CD14-positive monocyte (primary cell): ENCODE measurements at regions not wholly inside any gene's neighbourhood (a gene's known extent, or its start where the extent isn't known, plus 50 kb on each side); places are given as distances from the start of the nearest gene placed in this dataset.

Experiments used
- DNase-seq, 3 donors: peaks; one replicate each; pipeline ENCODE4 v3.0.0-alpha.2; 2011 to 2022
- H2AFZ ChIP-seq: 2 replicates; pipeline ENCODE4 v1.6.0; 2012; ENCODE audit warnings: mild to moderate bottlenecking, low read depth, low read length, inconsistent platforms; ENCODE audit not compliant: insufficient read depth, poor library complexity, severe bottlenecking
- H3K27ac ChIP-seq, 2 donors: 1 replicate in 1 of 2; 2 replicates in 1 of 2; pipeline ENCODE4 v1.5.1; 2012 to 2013; ENCODE audit warnings: low read length in 2 of 2, control low read depth in 1 of 2, inconsistent platforms in 1 of 2, low read depth in 1 of 2, mild to moderate bottlenecking in 1 of 2
- H3K27me3 ChIP-seq, 2 donors: one replicate each; pipeline versions ENCODE4 v1.6.0 to v1.6.1; 2011 to 2013; ENCODE audit warnings: low read length in 2 of 2; ENCODE audit not compliant: control insufficient read depth in 2 of 2, insufficient read depth in 2 of 2
- H3K36me3 ChIP-seq, 2 donors: replicated peaks in 1 of 2; 1 replicate in 1 of 2; 2 replicates in 1 of 2; pipeline versions ENCODE4 v1.5.1 to v1.6.1; 2012 to 2013; ENCODE audit warnings: low read length in 2 of 2, control low read depth in 1 of 2, inconsistent platforms in 1 of 2, mild to moderate bottlenecking in 1 of 2; ENCODE audit not compliant: insufficient read depth in 2 of 2, control insufficient read depth in 1 of 2
- H3K4me1 ChIP-seq, 2 donors: 1 replicate in 1 of 2; 2 replicates in 1 of 2; pipeline versions ENCODE4 v1.5.1 to v1.6.1; 2012 to 2013; ENCODE audit warnings: low read length in 2 of 2, control low read depth in 1 of 2, inconsistent platforms in 1 of 2, mild to moderate bottlenecking in 1 of 2, moderate library complexity in 1 of 2; ENCODE audit not compliant: insufficient read depth in 2 of 2, control insufficient read depth in 1 of 2
- H3K4me2 ChIP-seq: replicated peaks from 2 replicates; pipeline ENCODE3; 2012; ENCODE audit warnings: low read length, moderate library complexity, mild to moderate bottlenecking; ENCODE audit not compliant: poor library complexity, severe bottlenecking; ENCODE audit errors: extremely low read depth
- H3K4me3 ChIP-seq, 3 experiments: fragments of 200-600 bp in 1 of 3; sonication (generic) in 1 of 3; replicated peaks in 1 of 3; 1 replicate in 2 of 3; 2 replicates in 1 of 3; pipeline ENCODE4 v1.5.1; 2011 to 2013; ENCODE audit warnings: low read length in 3 of 3, mild to moderate bottlenecking in 3 of 3, control low read depth in 2 of 3, low read depth in 2 of 3, inconsistent platforms in 1 of 3, moderate library complexity in 1 of 3
- H3K79me2 ChIP-seq: 2 replicates; pipeline ENCODE4 v1.6.0; 2012; ENCODE audit warnings: mild to moderate bottlenecking, control low read depth, inconsistent platforms, low read length, moderate library complexity; ENCODE audit not compliant: insufficient read depth
- H3K9ac ChIP-seq: 2 replicates; pipeline ENCODE4 v1.6.0; 2017; ENCODE audit warnings: low read length, mild to moderate bottlenecking; ENCODE audit not compliant: insufficient read depth, poor library complexity, severe bottlenecking
- H3K9me3 ChIP-seq, 2 donors: replicated peaks in 1 of 2; 1 replicate in 1 of 2; 2 replicates in 1 of 2; pipeline versions ENCODE4 v1.5.1 to v1.6.1; 2012 to 2013; ENCODE audit warnings: low read length in 2 of 2, control low read depth in 1 of 2; ENCODE audit not compliant: control insufficient read depth in 1 of 2, insufficient read depth in 1 of 2
- H4K20me1 ChIP-seq: 2 replicates; pipeline ENCODE4 v1.6.0; 2012; ENCODE audit warnings: mild to moderate bottlenecking, low read length, control low read depth, moderate library complexity; ENCODE audit not compliant: insufficient read depth
- H3K27ac Mint-ChIP-seq, 7 donors: one replicate each; pipeline ENCODE4 v1.8.0; 2020; ENCODE audit warnings: mild to moderate bottlenecking in 7 of 7, mixed read lengths in 7 of 7, moderate library complexity in 6 of 7, inconsistent platforms in 2 of 7
- H3K27me3 Mint-ChIP-seq, 3 donors: one replicate each; pipeline ENCODE4 v1.8.0; 2021 to 2022; ENCODE audit warnings: low read depth in 3 of 3, mild to moderate bottlenecking in 3 of 3, mixed read lengths in 3 of 3, moderate library complexity in 3 of 3, inconsistent platforms in 1 of 3
- H3K36me3 Mint-ChIP-seq, 2 donors: one replicate each; pipeline ENCODE4 v1.8.0; 2020; ENCODE audit warnings: mixed read lengths in 2 of 2, inconsistent platforms in 1 of 2, mild to moderate bottlenecking in 1 of 2
- H3K4me1 Mint-ChIP-seq: one replicate; pipeline ENCODE4 v1.8.0; 2020; ENCODE audit warnings: mild to moderate bottlenecking, mixed read lengths
- H3K4me3 Mint-ChIP-seq, 2 donors: one replicate each; pipeline ENCODE4 v1.8.0; 2020; ENCODE audit warnings: mild to moderate bottlenecking in 2 of 2, mixed read lengths in 2 of 2, moderate library complexity in 1 of 2
- H3K9me3 Mint-ChIP-seq, 7 donors: one replicate each; pipeline ENCODE4 v1.8.0; 2020 to 2022; ENCODE audit warnings: mixed read lengths in 7 of 7, mild to moderate bottlenecking in 6 of 7, moderate library complexity in 6 of 7, inconsistent platforms in 2 of 7
- CTCF ChIP-seq: fragments of 200-600 bp; IDR thresholded peaks from one replicate; pipeline ENCODE4 v1.8.0; 2022; ENCODE audit warnings: antibody characterized with exemption, mild to moderate bottlenecking
- WGBS: methylation state at CpG from one replicate; pipeline ENCODE4 v1.1.5; 2013; ENCODE audit warnings: missing lambda C conversion rate; ENCODE audit not compliant: insufficient coverage; 5-methylcytosine and 5-hydroxymethylcytosine counted together
- intact Hi-C, 2 donors: fragments of 100-400 bp; cut with micrococcal nuclease; formaldehyde crosslinking; loops; one replicate each; pipeline versions ENCODE4 v1.15.0 to v1.15.1; 2023

DNA sequence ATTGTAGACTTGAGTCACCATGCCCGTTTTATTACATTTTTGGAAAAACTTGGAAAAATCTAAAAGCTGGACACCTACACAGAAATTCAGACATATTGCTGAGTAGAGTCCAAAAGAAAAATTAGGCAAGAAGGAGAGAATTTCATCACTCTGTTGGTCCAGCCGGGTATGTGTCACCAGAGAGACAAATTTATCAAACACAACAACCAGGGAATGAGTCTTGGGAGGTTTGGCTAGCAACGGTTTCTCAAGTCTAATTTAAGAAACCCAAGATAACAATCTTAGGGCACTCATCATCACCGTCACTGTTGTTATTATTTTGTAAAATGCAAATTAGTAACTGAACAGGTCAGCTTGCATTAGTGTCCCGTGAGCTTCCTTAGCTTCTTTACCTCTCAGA, 197.5 kb upstream of the C2CD4B start:
- Histone ChIP-seq H3K4me2 (no peak overlapping the region), H3K79me2 (no peaks in the 10 kb centered on the region), H3K9me3 (no peaks in the 10 kb centered on the region), H3K4me1 (no peaks in the 10 kb centered on the region), H4K20me1 (no peaks in the 10 kb centered on the region), H3K4me3 (no peak overlapping the region), H3K27ac (no peak overlapping the region), H3K9ac (no peak overlapping the region), H3K27me3 (no peaks in the 10 kb centered on the region), H2AFZ (no peak overlapping the region), H3K36me3 (no peaks in the 10 kb centered on the region)
- no peak overlapping the region for H3K27ac Mint-ChIP-seq
- no peaks in the 10 kb centered on the region for H3K4me1 Mint-ChIP-seq
- intact Hi-C loops, result no loop called here
- peaks cover 6 to 22% (median 17%) of the 10 kb centered on the region in 3 donors for H3K27me3 Mint-ChIP-seq
- no peak for DNase-seq
- no peak for TF ChIP-seq CTCF
- no CpG with 5 or more reads among the region's 5 CpGs for WGBS
- H3K36me3 Mint-ChIP-seq, result no peaks in the 10 kb centered on the region
- no peak overlapping the region for H3K4me3 Mint-ChIP-seq
- H3K9me3 Mint-ChIP-seq, result no peaks in the 10 kb centered on the region

DNA sequence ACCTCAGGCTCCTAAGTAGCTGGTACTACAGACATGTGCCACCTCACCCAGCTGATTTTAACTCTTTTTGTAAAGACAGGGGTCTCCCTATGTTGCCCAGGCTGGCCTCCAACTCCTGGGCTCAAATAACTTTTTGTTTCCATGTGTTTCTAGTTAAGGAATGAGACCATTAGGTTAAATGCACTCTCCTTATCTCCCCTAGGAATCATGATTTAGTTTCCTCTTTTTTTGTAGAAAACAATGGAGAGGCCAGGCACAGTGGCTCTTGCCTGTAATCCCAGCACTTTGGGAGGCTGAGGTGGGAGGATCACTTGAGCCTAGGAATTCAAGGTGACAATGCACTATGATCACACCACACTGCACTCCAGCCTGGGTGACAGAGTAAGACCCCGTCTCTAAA, 198.8 kb upstream of the C2CD4B start:
- no peaks in the 10 kb centered on the region for H3K9me3 Mint-ChIP-seq
- Histone ChIP-seq H3K27me3 (no peaks in the 10 kb centered on the region), H3K36me3 (no peaks in the 10 kb centered on the region), H3K4me3 (no peak overlapping the region), H4K20me1 (no peaks in the 10 kb centered on the region), H3K9me3 (no peaks in the 10 kb centered on the region), H3K9ac (no peak overlapping the region), H3K4me1 (no peaks in the 10 kb centered on the region), H2AFZ (no peak overlapping the region), H3K4me2 (no peak overlapping the region), H3K27ac (no peak overlapping the region), H3K79me2 (no peaks in the 10 kb centered on the region)
- WGBS, result no CpG with 5 or more reads among the region's 1 CpG
- no peak for DNase-seq
- TF ChIP-seq CTCF, result no peak
- no peak overlapping the region for H3K27ac Mint-ChIP-seq
- H3K4me3 Mint-ChIP-seq, result no peak overlapping the region
- peaks cover 6 to 21% (median 17%) of the 10 kb centered on the region in 3 donors for H3K27me3 Mint-ChIP-seq
- H3K4me1 Mint-ChIP-seq, result no peaks in the 10 kb centered on the region
- intact Hi-C loops, result no loop called here
- no peaks in the 10 kb centered on the region for H3K36me3 Mint-ChIP-seq
